HTR-8/SVneo (cell line): ENCODE measurements at regions not wholly inside any gene's neighbourhood (a gene's known extent, or its start where the extent isn't known, plus 50 kb on each side); places are given as distances from the start of the nearest gene placed in this dataset.

Experiments
- DNase-seq: peaks from one replicate; pipeline ENCODE4 v3.0.0; 2011; ENCODE audit warnings: low spot score, mixed read lengths; ENCODE audit not compliant: insufficient read length
- FAIRE-seq: peaks from 2 replicates; lab custom pipeline; 2011; peaks lifted over from hg19 to GRCh38; lab: Jason Lieb, UNC

GRCh38 chr6:62681108-62681507 is 395.1 kb upstream of the KHDRBS2 start:
- DNase-seq (no peak), FAIRE-seq (no peak)

DNA sequence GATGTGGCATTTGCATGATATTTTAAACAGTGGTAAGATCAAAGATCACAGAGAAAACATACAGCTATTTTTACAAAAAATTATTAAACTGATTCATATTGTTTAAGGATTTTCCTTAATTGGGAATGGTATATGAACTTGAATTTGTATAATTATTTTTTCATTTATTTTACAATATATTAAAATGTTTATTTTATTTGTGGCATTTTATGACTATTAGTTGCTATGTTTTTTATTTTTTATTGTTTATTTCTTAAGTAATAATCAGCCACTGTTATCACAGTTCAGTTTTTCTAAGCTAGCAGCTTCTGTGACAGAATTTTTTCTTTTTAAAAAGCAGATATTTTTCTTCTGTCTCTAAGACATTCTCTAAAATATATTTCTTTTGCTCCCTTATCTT is 387.0 kb upstream of the KHDRBS2 start:
- FAIRE-seq: no peak
- no peak for DNase-seq

GRCh38 chr6:62670490-62671223 is 384.6 kb upstream of the KHDRBS2 start:
- FAIRE-seq: no peak
- DNase-seq: no peak

GRCh38 chr6:62669831-62670230 is 383.8 kb upstream of the KHDRBS2 start:
- no peak for DNase-seq
- FAIRE-seq: no peak

- no peak for FAIRE-seq
- DNase-seq: no peak
These were observed 366.8 kb upstream of the KHDRBS2 start for GRCh38 chr6:62652692-62653328.

- DNase-seq: no peak
- FAIRE-seq: no peak
These were observed 359.2 kb upstream of the KHDRBS2 start for GRCh38 chr6:62645274-62645673.

DNA sequence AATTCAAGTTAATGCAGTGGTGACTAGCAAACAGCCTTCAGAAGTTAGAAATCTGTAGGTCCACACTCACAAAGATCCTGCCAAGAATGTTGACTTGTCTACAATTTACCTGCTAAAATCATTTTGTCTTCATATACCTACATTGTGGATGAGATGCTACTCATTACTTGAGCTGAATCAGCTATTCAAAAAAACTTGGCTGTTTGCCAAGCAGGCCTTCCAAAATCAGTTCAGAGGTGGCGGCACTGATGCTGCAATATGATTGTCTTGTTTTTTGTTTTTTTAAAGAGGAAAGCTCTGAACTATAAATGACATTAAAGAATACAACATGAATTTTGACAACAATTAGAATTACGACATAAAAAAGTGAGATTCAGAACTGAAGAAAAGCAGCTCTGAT is 354.7 kb upstream of the KHDRBS2 start:
- DNase-seq (no peak), FAIRE-seq (no peak)

DNA sequence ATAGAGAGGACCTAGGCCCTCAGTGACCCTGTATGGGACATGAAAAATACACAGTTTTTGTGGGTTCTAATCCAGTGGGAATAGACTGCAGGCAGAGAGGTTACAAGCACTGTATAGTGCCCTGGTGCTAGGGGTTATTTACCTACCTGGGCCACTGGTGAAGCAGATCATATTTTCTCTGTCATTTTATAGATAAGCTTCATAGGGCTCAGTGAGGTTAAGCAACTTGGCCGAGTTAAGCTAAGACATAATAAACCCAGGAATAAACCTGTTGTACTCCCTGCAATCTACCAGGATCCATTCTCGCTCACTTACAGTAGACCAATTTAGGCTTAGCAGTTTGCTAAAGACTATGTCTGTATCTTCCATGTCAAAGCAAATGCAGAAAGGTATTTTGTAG is 340.6 kb upstream of the KHDRBS2 start:
- DNase-seq (no peak), FAIRE-seq (no peak)

- FAIRE-seq (no peak), DNase-seq (no peak)
These were observed 338.0 kb upstream of the KHDRBS2 start for GRCh38 chr6:62623846-62624532.

DNA sequence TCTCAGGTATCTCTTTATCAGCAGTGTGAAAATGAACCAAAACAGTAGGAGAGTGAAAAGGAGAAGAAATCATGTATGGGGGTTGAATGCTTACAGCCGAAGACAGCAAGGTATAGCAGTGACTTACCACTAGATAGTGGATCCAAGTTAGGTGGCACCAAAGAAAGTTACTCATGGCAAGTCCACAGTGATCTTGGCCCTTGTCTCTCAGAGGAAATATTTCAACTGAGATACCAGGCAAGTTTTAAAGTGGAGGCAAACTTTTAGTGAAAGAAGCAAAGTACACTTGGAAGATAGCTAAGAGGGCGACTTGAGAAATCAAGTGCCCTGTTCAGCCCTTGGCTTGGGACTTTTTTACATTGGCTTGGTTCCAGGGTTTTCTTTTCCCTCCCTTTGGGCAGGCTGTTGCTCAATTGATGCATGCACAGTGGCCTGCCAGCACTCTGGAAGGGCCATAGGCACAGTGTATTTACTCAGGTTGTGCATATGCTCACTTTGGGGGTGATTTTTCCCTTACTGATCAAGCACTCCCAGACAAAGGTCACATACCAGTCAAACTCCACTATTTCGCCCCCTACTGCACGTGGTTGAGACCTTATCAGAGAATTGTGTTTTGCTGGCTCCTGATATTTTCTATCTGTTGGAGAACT is 329.5 kb upstream of the KHDRBS2 start:
- FAIRE-seq: no peak

GRCh38 chr6:62614442-62614841 is 328.4 kb upstream of the KHDRBS2 start:
- DNase-seq: no peak

More for the DNA sequence above, 329.5 kb upstream of the KHDRBS2 start:
- no peak for DNase-seq

DNA sequence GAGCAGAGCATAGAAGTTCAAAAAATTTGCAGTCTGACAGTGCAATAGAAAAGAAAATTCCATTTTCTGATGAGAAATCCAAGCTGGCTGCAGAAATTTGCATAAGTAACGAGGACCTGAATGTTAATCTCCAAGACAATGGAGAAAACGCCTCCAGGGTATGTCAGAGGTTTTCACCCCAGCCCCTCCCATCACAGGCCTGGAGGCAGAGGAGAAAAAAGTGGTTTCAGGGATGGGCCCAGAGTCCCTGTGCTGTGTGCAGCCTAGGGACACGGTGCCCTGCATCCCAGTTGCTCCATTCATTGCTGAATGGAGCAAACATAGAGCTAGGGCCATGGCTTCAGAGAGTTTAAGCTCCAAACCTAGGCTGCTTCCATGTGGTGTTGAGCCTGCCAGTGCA is 327.9 kb upstream of the KHDRBS2 start:
- no peak for FAIRE-seq
- no peak for DNase-seq

More at GRCh38 chr6:62614442-62614841, 328.4 kb upstream of the KHDRBS2 start:
- no peak for FAIRE-seq

GRCh38 chr6:62612471-62612870 is 326.4 kb upstream of the KHDRBS2 start:
- no peak for FAIRE-seq
- no peak for DNase-seq

DNA sequence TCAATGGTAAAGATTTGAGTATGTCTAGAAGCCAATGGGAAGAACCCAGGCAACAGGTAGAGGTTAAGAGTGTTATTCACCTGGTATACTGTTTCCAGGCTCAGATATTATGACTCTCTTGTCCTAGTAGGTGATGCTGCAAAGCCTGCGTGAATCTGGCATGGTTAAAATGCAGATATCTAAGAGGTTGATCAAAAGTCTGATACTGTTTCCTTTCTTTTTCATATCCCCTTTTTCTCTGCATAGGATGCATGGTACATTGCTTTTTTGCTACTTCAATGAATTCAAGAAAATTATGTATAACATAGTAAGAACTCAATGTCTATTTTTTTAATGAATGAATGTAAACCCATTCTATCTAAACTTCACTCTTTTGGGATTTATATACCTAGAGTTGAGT is 284.3 kb upstream of the KHDRBS2 start:
- DNase-seq (no peak), FAIRE-seq (no peak)

DNA sequence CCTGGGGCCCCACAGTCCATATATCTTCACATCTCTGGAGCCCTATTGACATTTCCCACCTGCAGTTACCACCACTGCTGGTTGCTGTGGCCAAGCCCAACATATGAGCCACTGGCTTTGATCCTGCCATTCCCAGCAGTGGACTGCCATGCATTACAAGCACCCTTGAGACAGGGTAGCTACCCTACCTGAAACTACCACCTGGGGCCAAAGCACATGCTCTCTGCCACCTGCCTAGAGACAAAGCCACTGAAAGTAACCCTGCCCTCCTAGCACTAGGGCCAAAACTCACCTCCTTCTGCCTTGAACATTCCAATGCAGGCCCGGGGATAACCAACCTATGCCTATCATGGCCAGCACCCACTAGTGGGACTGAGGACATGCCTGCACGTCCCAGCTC is 255.5 kb upstream of the KHDRBS2 start:
- no peak for FAIRE-seq

GRCh38 chr6:62530985-62531384 is 245.0 kb upstream of the KHDRBS2 start:
- DNase-seq: no peak
- FAIRE-seq: no peak

More for the DNA sequence above, 255.5 kb upstream of the KHDRBS2 start:
- DNase-seq: no peak

DNA sequence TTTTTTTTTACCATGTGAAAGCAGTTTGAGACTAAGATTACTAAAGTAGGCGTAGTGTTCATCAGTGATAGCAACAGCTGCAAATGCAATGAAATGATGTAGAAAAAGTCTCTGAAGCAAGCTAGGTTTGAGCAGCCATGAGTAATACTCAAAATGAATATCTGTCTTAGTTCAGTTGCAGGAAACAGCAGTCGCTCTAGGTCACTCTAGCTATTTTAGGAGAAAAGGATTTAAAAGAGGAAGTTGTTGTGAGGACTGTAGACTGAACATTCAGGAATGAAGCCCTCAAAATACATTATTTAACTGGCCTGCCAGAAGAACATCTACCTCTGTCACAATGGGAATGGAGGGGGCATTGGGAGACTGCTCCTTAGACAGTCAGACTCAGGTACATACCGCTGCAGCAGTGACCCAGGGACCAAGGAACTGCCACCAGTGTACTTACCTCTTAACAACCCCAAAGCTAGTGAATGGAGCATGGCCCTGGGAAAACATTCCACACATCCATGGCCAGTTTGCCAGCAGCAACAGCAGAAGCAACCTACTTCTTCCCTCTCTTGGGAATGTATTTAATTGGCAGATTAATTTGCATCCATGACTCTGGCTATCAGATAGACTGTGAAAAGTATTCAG is 243.0 kb upstream of the KHDRBS2 start:
- FAIRE-seq: no peak
- DNase-seq: no peak

DNA sequence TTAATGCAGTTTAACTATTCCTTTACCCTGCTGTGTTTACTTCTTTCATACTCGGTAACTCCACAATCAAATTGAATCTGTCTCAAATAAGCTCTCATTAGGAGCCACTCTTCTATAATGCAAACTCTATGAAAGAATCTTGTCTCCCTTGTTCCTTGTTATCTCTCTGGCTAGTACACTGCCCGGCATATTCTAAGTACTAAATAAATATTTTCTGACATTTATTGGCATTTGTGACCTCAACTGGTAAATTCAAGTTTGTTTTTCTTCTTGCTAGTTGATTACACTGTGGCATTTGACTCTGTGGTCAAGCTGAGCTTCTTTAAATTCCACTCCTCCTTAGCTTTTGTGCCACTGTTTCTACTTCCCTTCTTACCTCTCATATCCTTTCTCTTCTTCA is 237.6 kb upstream of the KHDRBS2 start:
- no peak for FAIRE-seq

DNA sequence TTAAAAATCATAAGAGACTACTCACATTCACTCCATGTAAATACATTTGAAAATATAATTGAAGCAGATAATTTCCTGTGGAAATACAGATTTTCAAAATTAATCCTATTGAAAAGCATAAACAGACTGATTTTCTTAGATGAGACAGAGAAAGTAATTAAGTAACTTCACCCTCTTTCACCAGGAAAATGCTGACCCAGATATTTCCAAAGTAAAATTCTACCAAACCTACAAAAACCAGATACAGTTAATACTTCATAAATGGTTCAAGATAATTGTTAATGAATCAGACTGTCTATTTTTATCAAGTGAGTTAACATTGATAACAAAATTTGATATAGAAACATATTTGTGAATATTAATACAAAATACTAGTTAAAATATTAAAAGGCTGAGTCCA is 233.5 kb upstream of the KHDRBS2 start:
- no peak for DNase-seq
- FAIRE-seq: no peak

More for the DNA sequence above, 237.6 kb upstream of the KHDRBS2 start:
- no peak for DNase-seq
